GM19455 (cell line): ENCODE measurements at regions not wholly inside any gene's neighbourhood (a gene's known extent, or its start where the extent isn't known, plus 50 kb on each side); places are given as distances from the start of the nearest gene placed in this dataset.
"Not testable (repeated sequence)": the region's sequence is repeated elsewhere in the genome, so short reads cannot be mapped to it uniquely, and the experiment has no call there.

ENCODE experiments used
- ATAC-seq: cut with Tn5 transposase; IDR thresholded peaks from one replicate; pipeline ENCODE4 v1.9.1; 2021; ENCODE audit not compliant: unreplicated experiment

- no peak for ATAC-seq
These were observed 82.2 kb upstream of the TNP1 start for GRCh38 chr2:216942016-216942415.

- ATAC-seq: no peak
These were observed 77.1 kb upstream of the TNP1 start for GRCh38 chr2:216936954-216937357.

GRCh38 chr2:216934623-216935022, 74.8 kb upstream of the TNP1 start:
- ATAC-seq: no peak

- no peak for ATAC-seq
These were observed 74.3 kb upstream of the TNP1 start for GRCh38 chr2:216934151-216934550.

GRCh38 chr2:216932863-216933548, 73.1 kb upstream of the TNP1 start:
- no peak for ATAC-seq

- ATAC-seq: no peak
These were observed 72.4 kb upstream of the TNP1 start for GRCh38 chr2:216932113-216932862.

- ATAC-seq: no peak
These were observed 70.9 kb upstream of the TNP1 start for GRCh38 chr2:216930716-216931115.

- not testable (repeated sequence) for ATAC-seq
These were observed 69.5 kb upstream of the TNP1 start for GRCh38 chr2:216929338-216929737.

- no peak for ATAC-seq
These were observed 67.3 kb upstream of the TNP1 start for GRCh38 chr2:216927163-216927562.

- ATAC-seq: no peak
These were observed 65.9 kb upstream of the TNP1 start for GRCh38 chr2:216925636-216926366.

- ATAC-seq: no peak
These were observed 65.1 kb upstream of the TNP1 start for GRCh38 chr2:216925006-216925405.

- ATAC-seq: no peak
These were observed 63.8 kb upstream of the TNP1 start for GRCh38 chr2:216923706-216924105.

- peak; percentile 73 for ATAC-seq
These were observed 62.4 kb upstream of the TNP1 start for GRCh38 chr2:216922175-216922780.

GRCh38 chr2:216920937-216921456, 61.1 kb upstream of the TNP1 start:
- ATAC-seq: no peak

GRCh38 chr2:216920143-216920876, 60.4 kb upstream of the TNP1 start:
- ATAC-seq: no peak

GRCh38 chr2:216918088-216918680, 58.3 kb upstream of the TNP1 start:
- no peak for ATAC-seq

GRCh38 chr2:216916956-216917650, 57.2 kb upstream of the TNP1 start:
- ATAC-seq: no peak

- ATAC-seq: no peak
These were observed 55.8 kb upstream of the TNP1 start for GRCh38 chr2:216915557-216916150.

- no peak for ATAC-seq
These were observed 54.6 kb upstream of the TNP1 start for GRCh38 chr2:216914491-216914890.
